Right lobe of liver (tissue), 6 donors: ENCODE measurements at regions not wholly inside any gene's neighbourhood (a gene's known extent, or its start where the extent isn't known, plus 50 kb on each side); places are given as distances from the start of the nearest gene placed in this dataset.

Experiments used
- ATAC-seq, 4 donors: fragments of 200-7000 bp; cut with Tn5 transposase; one replicate each; pipeline ENCODE4 v1.9.1; 2020; ENCODE audit warnings: mild to moderate bottlenecking in 4 of 4, moderate library complexity in 4 of 4
- DNase-seq, 3 donors: peaks; one replicate each; pipeline ENCODE4 v3.0.0-alpha.2; 2020
- H3K27ac ChIP-seq, 3 donors: fragments of 200-600 bp; one replicate each; pipeline ENCODE4 v1.8.0; 2022
- H3K27me3 ChIP-seq, 2 donors: fragments of 200-600 bp; one replicate each; pipeline ENCODE4 v1.8.0; 2022
- H3K36me3 ChIP-seq, 4 donors: fragments of 200-600 bp; sonication (generic) in 1 of 4; one replicate each; pipeline versions ENCODE4 v1.5.1 to v1.8.0; 2017 to 2022; ENCODE audit warnings: control low read depth in 1 of 4
- H3K4me1 ChIP-seq, 4 donors: fragments of 200-600 bp; sonication (generic) in 1 of 4; one replicate each; pipeline versions ENCODE4 v1.5.1 to v1.8.0; 2017 to 2022; ENCODE audit warnings: control low read depth in 1 of 4
- H3K4me3 ChIP-seq, 3 donors: fragments of 200-600 bp; one replicate each; pipeline ENCODE4 v1.8.0; 2022
- H3K9me3 ChIP-seq, 4 donors: fragments of 200-600 bp; sonication (generic) in 1 of 4; one replicate each; pipeline versions ENCODE4 v1.5.1 to v1.8.0; 2017 to 2022; ENCODE audit warnings: control low read depth in 1 of 4
- CTCF ChIP-seq, 4 donors: fragments of 200-600 bp in 3 of 4; fragments of 450-650 bp in 1 of 4; IDR thresholded peaks; one replicate each; pipeline versions ENCODE4 v1.5.1 to v1.8.0; 2016 to 2022; ENCODE audit warnings: antibody characterized with exemption in 4 of 4, mild to moderate bottlenecking in 2 of 4
- POLR2A ChIP-seq: fragments of 450-650 bp; IDR thresholded peaks from one replicate; pipeline ENCODE4 v1.6.1; 2017; ENCODE audit warnings: antibody characterized with exemption, mild to moderate bottlenecking
- WGBS: methylation state at CpG from one replicate; pipeline ENCODE4 v1.1.6; 2018; ENCODE audit warnings: low coverage, low lambda C conversion rate; ENCODE audit not compliant: insufficient coverage; ENCODE audit errors: missing lambda C conversion rate; 5-methylcytosine and 5-hydroxymethylcytosine counted together
- intact Hi-C, 2 donors: fragments of 100-400 bp; cut with DNase I; formaldehyde crosslinking; loops; one replicate each; pipeline versions ENCODE4 v1.11.2 to v1.14.1; 2022
- donor health status: DM: no; HTN: yes; CAD: no.
- donor health status: DM: no; HTN: no; CAD: no.
- donor health status: DM: no; HTN: no; CAD: no.
- donor health status: DM: no; HTN: yes; CAD: no.
- donor health status: DM: no; HTN: yes; CAD: no.

- Histone ChIP-seq H3K9me3 (no peaks in the 10 kb centered on the region), H3K27me3 (no peaks in the 10 kb centered on the region), H3K36me3 (no peaks in the 10 kb centered on the region), H3K27ac (no peak overlapping the region), H3K4me3 (no peak overlapping the region), H3K4me1 (no peaks in the 10 kb centered on the region)
- no peak for TF ChIP-seq POLR2A
- TF ChIP-seq CTCF (IDR thresholded peaks at IDR 0.05), result no peak
- 78% methylated on average over 4 of the region's 4 CpGs for WGBS
- no peak for ATAC-seq
- intact Hi-C loops, result no loop called here
- DNase-seq, result no peak
Measured at GRCh38 chr12:28121899-28122655, 68.2 kb upstream of the CCDC91 start.

GRCh38 chr12:28122756-28123155, 67.5 kb upstream of the CCDC91 start:
- Histone ChIP-seq H3K36me3 (no peaks in the 10 kb centered on the region), H3K4me3 (no peak overlapping the region), H3K27ac (no peak overlapping the region), H3K4me1 (no peaks in the 10 kb centered on the region), H3K9me3 (no peaks in the 10 kb centered on the region), H3K27me3 (no peaks in the 10 kb centered on the region)
- no peak for ATAC-seq
- DNase-seq, result no peak
- intact Hi-C loops, result no loop called here
- 86% methylated on average over 3 of the region's 3 CpGs for WGBS
- TF ChIP-seq CTCF (IDR thresholded peaks at IDR 0.05), result no peak
- TF ChIP-seq POLR2A, result no peak

- intact Hi-C loops, result no loop called here
- ATAC-seq, result no peak
Measured at GRCh38 chr12:28127455-28127854, 62.8 kb upstream of the CCDC91 start.

DNA sequence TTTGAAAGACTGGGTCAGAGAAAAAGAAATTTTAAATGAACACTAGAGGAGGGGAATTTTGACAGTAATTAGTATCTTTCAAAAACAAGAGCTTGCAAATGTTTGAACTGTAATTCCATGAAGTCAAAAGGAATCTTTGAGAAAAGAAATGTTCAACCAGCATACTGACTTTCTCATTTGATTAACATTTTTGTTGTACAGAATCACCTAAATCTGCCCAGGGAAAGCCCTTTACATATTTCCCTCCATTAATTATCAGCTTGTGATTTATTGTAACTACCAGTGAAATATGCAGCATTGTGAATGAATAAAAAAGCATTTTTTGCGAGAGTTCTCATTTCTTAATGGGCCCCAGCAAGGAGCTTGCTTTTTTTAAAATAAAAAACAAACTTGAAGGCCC, 61.2 kb upstream of the CCDC91 start:
- 88% methylated on average over 1 of the region's 1 CpG for WGBS
- Histone ChIP-seq H3K36me3 (no peaks in the 10 kb centered on the region), H3K4me3 (no peak overlapping the region), H3K27ac (no peak overlapping the region), H3K9me3 (no peaks in the 10 kb centered on the region), H3K27me3 (no peaks in the 10 kb centered on the region), H3K4me1 (no peaks in the 10 kb centered on the region)
- DNase-seq (no peak), ATAC-seq (no peak)
- intact Hi-C loops, result no loop called here
- TF ChIP-seq CTCF (IDR thresholded peaks at IDR 0.05), result no peak

More at GRCh38 chr12:28127455-28127854, 62.8 kb upstream of the CCDC91 start:
- Histone ChIP-seq H3K9me3 (no peaks in the 10 kb centered on the region), H3K27me3 (no peaks in the 10 kb centered on the region), H3K4me1 (no peaks in the 10 kb centered on the region), H3K27ac (no peak overlapping the region), H3K36me3 (no peaks in the 10 kb centered on the region), H3K4me3 (no peak overlapping the region)
- DNase-seq, result no peak
- WGBS, result 78% methylated on average over 3 of the region's 3 CpGs
- TF ChIP-seq CTCF (IDR thresholded peaks at IDR 0.05) (no peak), POLR2A (no peak)
